VCaP (cell line): ENCODE measurements at regions not wholly inside any gene's neighbourhood (a gene's known extent, or its start where the extent isn't known, plus 50 kb on each side); places are given as distances from the start of the nearest gene placed in this dataset.
"Not testable (repeated sequence)": the region's sequence is repeated elsewhere in the genome, so short reads cannot be mapped to it uniquely, and the experiment has no call there.

Experiments used
- H3K27ac ChIP-seq: fragments of 450-650 bp; 2 replicates; pipeline ENCODE4 v1.5.1; 2017
- TF ChIP-seq, protein P1 (sequence below): fragments of 450-650 bp; conservative IDR thresholded peaks from 2 replicates; pipeline ENCODE4 v1.5.1; 2017; ENCODE audit warnings: mild to moderate bottlenecking, moderate library complexity

DNA sequence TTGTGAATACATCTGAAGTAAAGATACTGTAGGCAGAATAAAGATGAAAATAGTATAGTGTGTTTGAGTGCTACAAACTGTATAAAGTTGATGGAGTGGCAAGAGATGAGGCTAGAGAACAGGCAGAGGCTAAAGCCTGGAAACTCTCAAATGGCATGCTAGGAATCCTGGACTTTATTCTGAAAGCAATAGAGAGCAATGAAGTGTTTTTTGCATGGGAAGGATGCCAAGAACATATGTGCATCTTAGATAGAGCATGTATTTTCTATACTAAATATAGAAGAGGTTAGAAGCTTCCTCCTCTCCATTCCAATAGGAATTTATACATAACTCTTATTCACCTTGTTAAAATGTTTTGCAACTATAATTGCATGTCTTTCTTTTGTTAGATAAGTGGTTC is 86.3 kb upstream of the TMTC2 start:
- no peak overlapping the region for H3K27ac ChIP-seq
- TF ChIP-seq, protein P1, sequence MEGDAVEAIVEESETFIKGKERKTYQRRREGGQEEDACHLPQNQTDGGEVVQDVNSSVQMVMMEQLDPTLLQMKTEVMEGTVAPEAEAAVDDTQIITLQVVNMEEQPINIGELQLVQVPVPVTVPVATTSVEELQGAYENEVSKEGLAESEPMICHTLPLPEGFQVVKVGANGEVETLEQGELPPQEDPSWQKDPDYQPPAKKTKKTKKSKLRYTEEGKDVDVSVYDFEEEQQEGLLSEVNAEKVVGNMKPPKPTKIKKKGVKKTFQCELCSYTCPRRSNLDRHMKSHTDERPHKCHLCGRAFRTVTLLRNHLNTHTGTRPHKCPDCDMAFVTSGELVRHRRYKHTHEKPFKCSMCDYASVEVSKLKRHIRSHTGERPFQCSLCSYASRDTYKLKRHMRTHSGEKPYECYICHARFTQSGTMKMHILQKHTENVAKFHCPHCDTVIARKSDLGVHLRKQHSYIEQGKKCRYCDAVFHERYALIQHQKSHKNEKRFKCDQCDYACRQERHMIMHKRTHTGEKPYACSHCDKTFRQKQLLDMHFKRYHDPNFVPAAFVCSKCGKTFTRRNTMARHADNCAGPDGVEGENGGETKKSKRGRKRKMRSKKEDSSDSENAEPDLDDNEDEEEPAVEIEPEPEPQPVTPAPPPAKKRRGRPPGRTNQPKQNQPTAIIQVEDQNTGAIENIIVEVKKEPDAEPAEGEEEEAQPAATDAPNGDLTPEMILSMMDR, result no peak

DNA sequence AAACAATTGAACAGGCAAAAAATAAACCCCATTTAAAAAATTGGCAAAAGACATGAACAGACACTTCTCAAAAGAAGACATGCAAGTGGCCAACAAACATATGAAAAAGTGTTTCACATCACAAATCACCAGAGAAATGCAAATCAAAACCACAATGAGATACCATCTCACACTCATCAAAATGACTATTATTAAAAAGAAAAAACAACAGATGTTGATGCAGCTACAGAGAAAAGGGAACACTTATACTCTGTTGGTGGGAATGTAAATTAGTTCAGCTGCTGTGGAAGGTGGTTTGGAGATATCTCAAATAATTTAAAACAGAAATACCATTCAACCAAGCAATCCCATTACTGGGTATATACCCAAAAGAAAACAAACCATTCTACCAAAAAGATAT is 83.1 kb upstream of the TMTC2 start:
- not testable (repeated sequence) for H3K27ac ChIP-seq

DNA sequence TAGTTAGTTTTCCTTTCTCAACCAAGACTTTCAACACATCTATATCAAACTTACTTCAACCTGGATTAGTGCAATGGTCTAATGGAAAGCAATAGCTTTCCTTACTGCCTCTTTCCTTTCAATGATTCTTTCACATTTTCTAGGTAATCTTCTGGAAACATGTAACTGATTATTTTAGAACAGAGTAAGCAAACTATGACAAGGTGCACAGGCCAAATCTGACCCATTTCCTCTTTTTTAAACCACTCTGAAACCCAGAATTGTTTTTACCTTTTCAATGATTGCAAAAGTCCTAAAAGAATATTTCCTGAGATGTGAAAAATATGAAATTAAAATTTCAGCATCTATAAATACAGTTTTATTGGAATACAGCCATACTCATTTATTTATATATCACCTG is 81.6 kb upstream of the TMTC2 start:
- TF ChIP-seq, protein P1, result no peak
- no peak overlapping the region for H3K27ac ChIP-seq

DNA sequence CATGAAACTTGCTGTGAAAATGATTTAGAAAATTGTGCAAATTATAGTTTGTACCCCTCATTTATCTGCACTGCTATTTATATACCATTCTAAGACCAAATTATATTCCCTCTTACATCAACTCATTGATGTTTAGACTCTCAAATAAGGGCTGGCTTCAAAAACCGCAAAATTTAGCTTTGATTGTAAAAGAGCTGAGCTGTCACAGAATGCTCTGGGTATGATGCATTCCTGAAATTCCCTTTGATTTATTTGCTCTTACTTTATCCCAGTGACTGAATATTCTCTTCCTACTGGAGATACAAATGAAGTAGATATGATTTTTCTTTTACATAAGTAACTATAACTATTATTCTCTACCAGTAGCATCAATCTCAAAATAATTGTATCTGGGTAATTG is 78.0 kb upstream of the TMTC2 start:
- TF ChIP-seq, protein P1, result no peak
- no peak overlapping the region for H3K27ac ChIP-seq

DNA sequence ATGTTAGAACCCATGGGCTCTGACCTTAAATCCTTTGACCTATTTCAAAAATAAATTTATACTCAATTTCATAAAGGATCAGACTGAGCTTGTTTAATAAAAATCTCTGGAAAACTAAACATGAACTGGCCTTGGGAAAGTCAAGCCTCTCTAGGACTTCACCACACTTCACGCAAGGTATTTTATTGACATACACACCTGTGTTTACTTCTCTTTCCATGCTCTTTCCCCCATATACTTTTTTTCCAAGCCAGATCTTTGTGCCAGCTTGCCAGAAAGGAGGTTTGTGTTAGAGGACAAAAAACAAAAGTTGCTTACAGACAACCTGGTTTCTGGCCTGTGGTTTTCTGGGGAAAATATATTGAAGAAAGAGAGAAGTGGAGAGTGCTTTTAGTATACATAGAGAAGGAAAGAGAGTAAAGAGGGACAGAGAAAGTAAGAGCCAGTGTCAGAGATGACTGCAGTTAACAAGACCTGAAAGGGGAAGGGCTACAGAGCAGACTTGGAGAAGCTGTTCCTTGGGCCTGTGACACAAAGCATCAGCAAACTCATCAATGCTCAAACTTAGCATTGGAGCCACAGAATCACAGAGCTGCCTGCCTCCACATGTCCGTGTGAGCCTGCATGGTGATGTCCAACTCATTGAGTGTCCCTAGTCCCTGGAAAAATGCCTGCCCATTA is 77.3 kb upstream of the TMTC2 start:
- no peak overlapping the region for H3K27ac ChIP-seq
- TF ChIP-seq, protein P1, result no peak

DNA sequence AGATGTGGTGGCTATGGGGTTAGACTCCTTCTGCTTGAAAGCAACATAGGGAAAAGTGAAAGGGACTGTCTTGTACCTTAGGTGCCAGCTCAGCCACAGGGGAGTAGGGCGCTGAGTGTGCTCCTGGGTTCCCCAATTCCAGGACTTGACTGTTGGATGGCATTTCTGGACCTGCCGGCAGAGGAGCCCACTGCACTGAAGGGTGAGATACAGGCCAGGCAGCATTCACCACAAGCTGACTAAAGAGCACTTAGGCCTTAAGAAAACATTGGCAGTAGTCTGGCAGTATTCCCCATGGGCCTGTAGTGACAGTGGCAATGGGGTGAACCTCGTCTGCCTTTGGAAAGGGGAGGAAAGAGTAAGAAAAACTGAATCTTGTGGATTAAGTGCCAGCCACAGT is 67.1 kb upstream of the TMTC2 start:
- TF ChIP-seq, protein P1, result no peak
- H3K27ac ChIP-seq, result no peak overlapping the region

DNA sequence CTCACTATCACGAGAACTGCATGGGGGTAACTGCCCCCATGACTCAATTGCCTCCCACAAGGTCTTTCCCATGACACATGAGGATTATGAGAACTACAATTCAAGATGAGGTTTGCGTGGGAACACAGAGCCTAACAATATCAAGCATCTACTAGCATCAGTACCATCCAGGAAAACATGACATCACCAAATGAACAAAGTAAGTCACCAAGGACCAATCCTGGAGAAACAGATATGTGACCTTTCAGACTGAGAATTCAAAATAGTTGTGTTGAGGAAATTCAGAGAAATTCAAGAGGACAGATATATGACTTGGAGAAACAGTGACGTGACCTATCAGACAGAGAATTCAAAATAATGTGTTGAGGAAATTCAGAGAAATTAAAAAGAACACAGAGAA is 65.8 kb upstream of the TMTC2 start:
- H3K27ac ChIP-seq, result no peak overlapping the region
- TF ChIP-seq, protein P1, result no peak

DNA sequence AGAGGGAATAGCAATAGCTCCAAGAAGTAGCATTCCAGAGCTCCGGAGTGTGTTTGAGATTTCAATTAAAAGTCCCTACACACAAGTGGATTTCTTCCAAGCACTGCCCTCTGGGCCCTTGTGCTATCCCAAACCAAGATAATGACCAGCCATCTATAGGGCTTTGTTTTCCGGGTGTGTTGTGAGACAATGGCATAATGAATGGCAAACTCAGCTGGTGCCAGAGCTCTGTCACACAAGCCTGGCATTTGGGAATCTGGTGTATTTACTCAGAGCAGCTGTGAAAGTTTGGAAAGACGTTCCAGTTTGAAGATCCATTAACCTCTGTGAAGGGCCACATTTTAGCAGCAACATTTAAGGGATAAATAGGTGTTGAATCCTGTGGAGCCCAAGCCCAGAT is 61.2 kb upstream of the TMTC2 start:
- TF ChIP-seq, protein P1, result no peak
- H3K27ac ChIP-seq, result no peak overlapping the region
